Panc1 (cell line): ENCODE measurements at regions not wholly inside any gene's neighbourhood (a gene's known extent, or its start where the extent isn't known, plus 50 kb on each side); places are given as distances from the start of the nearest gene placed in this dataset.

Source experiments
- ATAC-seq: fragments of 200-7000 bp; cut with Tn5 transposase; 2 replicates; pipeline ENCODE4 v1.9.1; 2020; ENCODE audit warnings: mild to moderate bottlenecking, moderate library complexity
- BruUV-seq: library from RNA; stranded (reverse); fragments of 400-500 nt; replicated peaks from 2 replicates; lab custom pipeline; 2021; lab: Mats Ljungman, UMichigan
- CTCF ChIA-PET: fragments of 300-600 bp; sonication (Branson Sonifier 250); formaldehyde crosslinking; loops from one replicate; lab custom pipeline; 2022; ENCODE audit warnings: antibody characterized with exemption; lab: Charles Lee
- POLR2A ChIA-PET: fragments of 300-600 bp; sonication (Branson Sonifier 250); formaldehyde crosslinking; loops from one replicate; lab custom pipeline; 2022; ENCODE audit warnings: antibody characterized with exemption; lab: Charles Lee
- DNase-seq: peaks from one replicate; pipeline ENCODE4 v3.0.0-alpha.2; 2010; ENCODE audit warnings: low read depth, low spot score
- H3K27ac ChIP-seq: 2 replicates; pipeline ENCODE4 v1.5.1; 2011; ENCODE audit warnings: mild to moderate bottlenecking, low read length, inconsistent platforms
- H3K27me3 ChIP-seq: fragments of 200-500 bp; sonication (Bioruptor generic); 2 replicates; pipeline ENCODE4 v1.6.0; 2014; ENCODE audit warnings: low read length, inconsistent platforms; ENCODE audit not compliant: control insufficient read depth, insufficient read depth
- H3K36me3 ChIP-seq: fragments of 200-500 bp; sonication (Bioruptor generic); 2 replicates; pipeline ENCODE4 v1.5.1; 2014; ENCODE audit warnings: inconsistent platforms, mild to moderate bottlenecking, low read length, moderate library complexity; ENCODE audit not compliant: control insufficient read depth, insufficient read depth
- H3K4me1 ChIP-seq: 2 replicates; pipeline ENCODE4 v1.5.1; 2011; ENCODE audit warnings: inconsistent platforms, mild to moderate bottlenecking, low read length, moderate library complexity; ENCODE audit not compliant: control insufficient read depth, insufficient read depth
- H3K4me3 ChIP-seq, 2 experiments: 2 replicates each; pipeline ENCODE4 v1.5.1; 2011 to 2012; ENCODE audit warnings: low read depth in 2 of 2, low read length in 2 of 2, mild to moderate bottlenecking in 2 of 2, inconsistent platforms in 1 of 2, moderate library complexity in 1 of 2
- H3K9me3 ChIP-seq: fragments of 200-500 bp; sonication (Bioruptor generic); 2 replicates; pipeline ENCODE4 v1.5.1; 2014; ENCODE audit warnings: low read depth, mild to moderate bottlenecking, inconsistent platforms, low read length, moderate library complexity; ENCODE audit not compliant: control insufficient read depth, insufficient read depth
- CTCF ChIP-seq: fragments of 450-650 bp; IDR thresholded peaks from 2 replicates; pipeline ENCODE4 v1.5.1; 2017; ENCODE audit warnings: mild to moderate bottlenecking
- POLR2AphosphoS5 ChIP-seq: IDR thresholded peaks from 2 replicates; pipeline ENCODE4 v1.6.1; 2012; ENCODE audit warnings: mild to moderate bottlenecking, low read depth, low read length, moderate library complexity
- REST ChIP-seq, 2 experiments: IDR thresholded peaks; 2 replicates each; pipeline ENCODE4 v1.6.1; 2011 to 2012; ENCODE audit warnings: low read depth in 2 of 2, control low read depth in 1 of 2, low read length in 1 of 2, mild to moderate bottlenecking in 1 of 2, moderate library complexity in 1 of 2; ENCODE audit not compliant: insufficient read depth in 1 of 2
- SIN3A ChIP-seq: IDR thresholded peaks from 2 replicates; pipeline ENCODE4 v1.6.1; 2012; ENCODE audit warnings: low read depth, mild to moderate bottlenecking, low read length, moderate library complexity, borderline replicate concordance; ENCODE audit not compliant: insufficient read depth
- TCF7L2 ChIP-seq: IDR thresholded peaks from 2 replicates; pipeline ENCODE4 v1.6.1; 2011; ENCODE audit warnings: mild to moderate bottlenecking, low read depth, low read length, inconsistent platforms
- in situ Hi-C: cut with HindIII; loops from 2 replicates; pipeline ENCODE4 v1.10.0; 2016; ENCODE audit warnings: low sequenced_read_pairs, low pct_unique_long_range_greater_than_20kb
- intact Hi-C: fragments of 100-400 bp; cut with micrococcal nuclease; formaldehyde crosslinking; loops from one replicate; pipeline ENCODE4 v1.10.0; 2022; ENCODE audit not compliant: unreplicated experiment

GRCh38 chr2:188129677-188130076 is 162.0 kb upstream of the GULP1 start:
- intact Hi-C loops (no loop called here), in situ Hi-C loops (no loop called here)
- H3K27me3 ChIP-seq: no peaks in the 10 kb centered on the region
- CTCF ChIA-PET: no interaction called here
- DNase-seq (no peak), ATAC-seq (no peak)
- no TSS peak for BruUV-seq
- H3K4me3 ChIP-seq: no peak overlapping the region
- no peaks in the 10 kb centered on the region for H3K9me3 ChIP-seq
- POLR2A ChIA-PET: no interaction called here
- no peak overlapping the region for H3K27ac ChIP-seq
- no peaks in the 10 kb centered on the region for H3K36me3 ChIP-seq
- H3K4me1 ChIP-seq: no peaks in the 10 kb centered on the region
- TF ChIP-seq SIN3A (no peak), TCF7L2 (no peak), CTCF (no peak), POLR2AphosphoS5 (no peak), REST (IDR thresholded peaks at IDR 0.05; ENCODE audit: insufficient read depth in 1 of 2, low read depth in 2 of 2, low read length in 1 of 2) (no peak)

DNA sequence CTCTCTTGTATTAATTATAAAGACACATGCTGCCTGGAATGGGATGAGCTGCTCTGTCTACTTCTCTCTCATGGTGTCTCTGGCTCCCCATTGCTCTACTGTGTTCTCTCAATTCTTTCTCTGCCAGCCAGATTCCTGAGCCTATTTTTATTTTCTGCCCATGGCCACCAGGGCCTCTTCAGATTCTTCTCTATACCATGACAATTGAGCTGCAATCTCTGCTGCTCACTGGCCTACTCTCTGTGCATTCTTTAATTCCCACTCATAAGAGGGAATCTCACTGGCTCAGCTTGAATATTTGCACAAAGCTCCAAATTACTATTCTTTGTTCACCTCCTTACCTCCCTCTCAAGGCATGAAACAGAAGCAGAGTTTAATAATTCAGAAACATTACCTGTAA is 161.4 kb upstream of the GULP1 start:
- POLR2A ChIA-PET: no interaction called here
- in situ Hi-C loops (no loop called here), intact Hi-C loops (no loop called here)
- Histone ChIP-seq H3K36me3 (no peaks in the 10 kb centered on the region), H3K27ac (no peak overlapping the region), H3K27me3 (no peaks in the 10 kb centered on the region), H3K4me3 (no peak overlapping the region), H3K9me3 (no peaks in the 10 kb centered on the region), H3K4me1 (no peaks in the 10 kb centered on the region)
- CTCF ChIA-PET: no interaction called here
- DNase-seq: no peak
- BruUV-seq: no TSS peak
- 0 out of 2 replicates have a peak, but pooled peaks have one; percentile 42 for ATAC-seq
- TF ChIP-seq TCF7L2: no peak
- TF ChIP-seq CTCF: peak; percentile 13; the same call in 1 of the 2 replicates
